Colonic mucosa (tissue), 4 donors: ENCODE measurements at regions not wholly inside any gene's neighbourhood (a gene's known extent, or its start where the extent isn't known, plus 50 kb on each side); places are given as distances from the start of the nearest gene placed in this dataset.
"Not testable (repeated sequence)": the region's sequence is repeated elsewhere in the genome, so short reads cannot be mapped to it uniquely, and the experiment has no call there.

Experiments used
- DNase-seq: peaks from one replicate; pipeline ENCODE4 v3.0.0-alpha.2; 2020
- H3K27ac ChIP-seq: fragments of 200-600 bp; one replicate; pipeline ENCODE4 v1.8.0; 2021
- H3K27me3 ChIP-seq: fragments of 200-600 bp; one replicate; pipeline ENCODE4 v1.8.0; 2021
- H3K36me3 ChIP-seq: fragments of 200-600 bp; one replicate; pipeline ENCODE4 v1.8.0; 2021
- H3K4me1 ChIP-seq: fragments of 200-600 bp; one replicate; pipeline ENCODE4 v1.8.0; 2021; ENCODE audit warnings: mild to moderate bottlenecking
- H3K4me3 ChIP-seq: fragments of 200-600 bp; one replicate; pipeline ENCODE4 v1.8.0; 2021
- H3K9ac ChIP-seq, 2 donors: one replicate each; pipeline ENCODE4 v1.7.0; 2013; ENCODE audit warnings: control low read depth in 2 of 2, low read depth in 2 of 2, low read length in 2 of 2
- H3K9me3 ChIP-seq: fragments of 200-600 bp; one replicate; pipeline ENCODE4 v1.8.0; 2021
- intact Hi-C: fragments of 100-400 bp; cut with DNase I; formaldehyde crosslinking; loops from one replicate; pipeline ENCODE4 v1.14.1; 2022
- TF ChIP-seq, protein P1 (sequence below): fragments of 200-600 bp; IDR thresholded peaks from one replicate; pipeline ENCODE4 v1.8.0; 2022; ENCODE audit warnings: antibody characterized with exemption, mild to moderate bottlenecking
- donor health status: healthy.
- donor health status: DM: no; HTN: no; CAD: no.
- donor health status: DM: no; HTN: no; CAD: no.

- H3K9me3 ChIP-seq: no peaks in the 10 kb centered on the region
- no peaks in the 10 kb centered on the region for H3K4me1 ChIP-seq
- H3K9ac ChIP-seq: no peak overlapping the region
- H3K36me3 ChIP-seq: no peaks in the 10 kb centered on the region
- no peak for DNase-seq
- intact Hi-C loops: no loop called here
- no peaks in the 10 kb centered on the region for H3K27me3 ChIP-seq
- TF ChIP-seq, protein P1, sequence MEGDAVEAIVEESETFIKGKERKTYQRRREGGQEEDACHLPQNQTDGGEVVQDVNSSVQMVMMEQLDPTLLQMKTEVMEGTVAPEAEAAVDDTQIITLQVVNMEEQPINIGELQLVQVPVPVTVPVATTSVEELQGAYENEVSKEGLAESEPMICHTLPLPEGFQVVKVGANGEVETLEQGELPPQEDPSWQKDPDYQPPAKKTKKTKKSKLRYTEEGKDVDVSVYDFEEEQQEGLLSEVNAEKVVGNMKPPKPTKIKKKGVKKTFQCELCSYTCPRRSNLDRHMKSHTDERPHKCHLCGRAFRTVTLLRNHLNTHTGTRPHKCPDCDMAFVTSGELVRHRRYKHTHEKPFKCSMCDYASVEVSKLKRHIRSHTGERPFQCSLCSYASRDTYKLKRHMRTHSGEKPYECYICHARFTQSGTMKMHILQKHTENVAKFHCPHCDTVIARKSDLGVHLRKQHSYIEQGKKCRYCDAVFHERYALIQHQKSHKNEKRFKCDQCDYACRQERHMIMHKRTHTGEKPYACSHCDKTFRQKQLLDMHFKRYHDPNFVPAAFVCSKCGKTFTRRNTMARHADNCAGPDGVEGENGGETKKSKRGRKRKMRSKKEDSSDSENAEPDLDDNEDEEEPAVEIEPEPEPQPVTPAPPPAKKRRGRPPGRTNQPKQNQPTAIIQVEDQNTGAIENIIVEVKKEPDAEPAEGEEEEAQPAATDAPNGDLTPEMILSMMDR: no peak
- no peak overlapping the region for H3K27ac ChIP-seq
- no peak overlapping the region for H3K4me3 ChIP-seq
Observed at GRCh38 chr10:94122211-94122610, 128.5 kb downstream of the PLCE1 start.

DNA sequence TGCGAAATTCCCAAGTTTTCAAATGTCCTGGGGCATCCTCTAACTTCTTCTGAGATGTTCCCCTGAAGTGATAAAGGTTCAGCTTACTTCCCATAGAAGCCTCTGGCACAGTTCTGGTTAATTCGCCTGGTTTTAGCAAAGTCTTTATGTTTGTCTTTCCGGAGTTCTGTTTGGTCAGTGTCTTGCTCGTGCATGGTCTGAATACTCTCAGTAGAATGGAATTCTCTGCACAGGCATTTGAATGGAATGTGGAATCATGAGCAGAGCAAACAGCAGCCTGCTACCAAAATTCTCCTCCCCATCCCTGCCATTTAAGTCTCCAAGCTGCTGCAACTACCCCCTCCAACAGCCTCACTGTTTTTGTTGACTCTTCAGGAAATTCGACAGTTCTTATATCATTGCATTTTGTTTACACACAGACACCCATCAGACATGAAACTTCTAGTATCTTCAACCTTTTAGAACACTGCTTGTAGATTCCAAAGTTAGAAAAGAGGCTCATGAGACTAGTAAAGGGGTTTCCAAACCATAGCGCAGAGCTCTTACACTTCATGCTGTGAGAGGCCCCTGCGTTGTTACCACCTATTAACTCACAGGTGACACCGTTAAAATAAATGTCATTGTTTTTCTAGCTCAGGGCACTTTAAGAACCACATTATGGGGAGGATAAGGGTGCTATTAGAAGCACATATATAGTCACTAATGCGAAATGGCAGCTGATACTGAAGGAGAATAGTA is 129.7 kb downstream of the PLCE1 start:
- Histone ChIP-seq H3K4me3 (no peak overlapping the region), H3K27me3 (no peaks in the 10 kb centered on the region), H3K4me1 (no peaks in the 10 kb centered on the region), H3K9ac (no peak overlapping the region), H3K9me3 (no peaks in the 10 kb centered on the region), H3K27ac (no peak overlapping the region), H3K36me3 (no peaks in the 10 kb centered on the region)
- no peak for DNase-seq
- intact Hi-C loops: no loop called here
- TF ChIP-seq, protein P1: no peak

DNA sequence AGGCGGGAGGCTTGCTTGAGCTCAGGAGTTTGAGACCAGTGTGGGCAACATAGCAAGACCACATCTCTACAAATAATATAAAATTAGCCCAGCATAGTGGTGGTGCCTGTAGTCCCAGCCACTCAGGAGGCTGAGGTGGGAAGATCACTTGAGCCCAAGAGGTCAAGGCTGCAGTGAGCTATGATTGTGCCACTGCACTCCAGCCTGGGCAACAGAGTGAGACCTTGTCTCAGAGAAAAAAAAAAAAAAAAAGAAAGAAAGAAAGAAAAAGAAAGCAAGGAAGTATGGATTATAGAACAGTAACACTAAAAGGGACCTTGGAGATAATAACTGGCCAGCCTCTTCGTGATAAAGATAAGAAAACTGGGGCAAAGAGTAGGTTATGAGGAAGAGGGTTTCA is 130.4 kb downstream of the PLCE1 start:
- H3K4me3 ChIP-seq, H3K27ac ChIP-seq, DNase-seq, H3K4me1 ChIP-seq, H3K9ac ChIP-seq, intact Hi-C loops, H3K9me3 ChIP-seq, H3K27me3 ChIP-seq, H3K36me3 ChIP-seq: not testable (repeated sequence)

GRCh38 chr10:94125268-94125667 is 131.5 kb downstream of the PLCE1 start:
- H3K27ac ChIP-seq, intact Hi-C loops, H3K9ac ChIP-seq, H3K4me3 ChIP-seq, H3K9me3 ChIP-seq, H3K4me1 ChIP-seq, H3K36me3 ChIP-seq, H3K27me3 ChIP-seq, DNase-seq: not testable (repeated sequence)

- TF ChIP-seq, protein P1: no peak
- Histone ChIP-seq H3K36me3 (no peaks in the 10 kb centered on the region), H3K4me3 (no peak overlapping the region), H3K27me3 (no peaks in the 10 kb centered on the region), H3K27ac (no peak overlapping the region), H3K9me3 (no peaks in the 10 kb centered on the region), H3K4me1 (no peaks in the 10 kb centered on the region), H3K9ac (no peak overlapping the region)
- intact Hi-C loops: no loop called here
- no peak for DNase-seq
Observed at GRCh38 chr10:94125856-94126255, 132.1 kb downstream of the PLCE1 start.

DNA sequence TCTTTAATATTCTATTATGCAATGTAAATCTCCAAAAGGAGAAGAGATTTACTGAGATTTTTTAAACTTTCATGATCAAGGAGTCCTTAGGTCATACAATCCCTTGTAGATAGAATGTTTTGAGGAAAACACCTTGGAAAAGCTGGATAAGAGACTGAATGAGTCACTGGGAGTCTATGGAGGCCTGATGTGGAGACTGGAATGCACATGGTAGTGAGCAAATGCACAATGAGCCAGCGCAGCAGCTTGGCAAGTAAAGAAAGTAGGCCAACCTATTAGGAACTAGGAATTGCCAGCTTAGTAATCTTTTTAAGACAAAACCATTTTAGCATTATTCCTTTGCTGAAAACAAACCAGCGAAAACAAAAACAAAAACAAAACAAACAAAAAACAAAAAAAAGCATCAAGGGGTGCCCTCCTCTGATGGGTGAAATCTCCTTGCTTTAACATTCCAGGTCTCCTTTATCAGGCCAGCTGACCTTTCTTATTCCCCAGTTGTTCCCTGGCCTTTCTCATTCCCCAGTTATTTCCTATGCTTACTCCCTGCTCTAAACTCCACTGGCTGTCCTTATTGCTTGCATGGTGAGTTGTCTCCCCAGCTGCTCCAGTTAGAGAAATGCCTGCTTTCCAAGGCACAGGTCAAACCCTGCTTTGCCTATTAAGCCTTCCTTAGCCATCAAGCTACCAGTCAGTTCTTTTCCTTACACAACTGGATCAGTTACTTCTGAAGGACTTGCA is 135.8 kb downstream of the PLCE1 start:
- Histone ChIP-seq H3K4me3 (no peak overlapping the region), H3K27ac (no peak overlapping the region), H3K27me3 (no peaks in the 10 kb centered on the region), H3K4me1 (no peaks in the 10 kb centered on the region), H3K9me3 (no peaks in the 10 kb centered on the region), H3K36me3 (no peaks in the 10 kb centered on the region), H3K9ac (no peak overlapping the region)
- DNase-seq: no peak
- intact Hi-C loops: no loop called here
- TF ChIP-seq, protein P1: no peak
